ENCODE measurements at regions not wholly inside any gene's neighbourhood (a gene's known extent, or its start where the extent isn't known, plus 50 kb on each side); places are given as distances from the start of the nearest gene placed in this dataset.

GRCh38 chr2:217206016-217206725, 346.3 kb upstream of the TNP1 start:
- H3K27me3 ChIP-seq: no peaks in the 10 kb centered on the region
- WGBS, 2 donors: 74 to 81% methylated on average over 3 of the region's 3 CpGs
- no peak for DNase-seq

GRCh38 chr2:217204358-217204757, 344.5 kb upstream of the TNP1 start:
- TF ChIP-seq, protein P1, sequence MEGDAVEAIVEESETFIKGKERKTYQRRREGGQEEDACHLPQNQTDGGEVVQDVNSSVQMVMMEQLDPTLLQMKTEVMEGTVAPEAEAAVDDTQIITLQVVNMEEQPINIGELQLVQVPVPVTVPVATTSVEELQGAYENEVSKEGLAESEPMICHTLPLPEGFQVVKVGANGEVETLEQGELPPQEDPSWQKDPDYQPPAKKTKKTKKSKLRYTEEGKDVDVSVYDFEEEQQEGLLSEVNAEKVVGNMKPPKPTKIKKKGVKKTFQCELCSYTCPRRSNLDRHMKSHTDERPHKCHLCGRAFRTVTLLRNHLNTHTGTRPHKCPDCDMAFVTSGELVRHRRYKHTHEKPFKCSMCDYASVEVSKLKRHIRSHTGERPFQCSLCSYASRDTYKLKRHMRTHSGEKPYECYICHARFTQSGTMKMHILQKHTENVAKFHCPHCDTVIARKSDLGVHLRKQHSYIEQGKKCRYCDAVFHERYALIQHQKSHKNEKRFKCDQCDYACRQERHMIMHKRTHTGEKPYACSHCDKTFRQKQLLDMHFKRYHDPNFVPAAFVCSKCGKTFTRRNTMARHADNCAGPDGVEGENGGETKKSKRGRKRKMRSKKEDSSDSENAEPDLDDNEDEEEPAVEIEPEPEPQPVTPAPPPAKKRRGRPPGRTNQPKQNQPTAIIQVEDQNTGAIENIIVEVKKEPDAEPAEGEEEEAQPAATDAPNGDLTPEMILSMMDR (IDR thresholded peaks at IDR 0.05): no peak
- TF ChIP-seq POLR2A (IDR thresholded peaks at IDR 0.05): no peak
- TF ChIP-seq EP300 (IDR thresholded peaks at IDR 0.05): no peak
- no peak for TF ChIP-seq POLR2AphosphoS5 (IDR thresholded peaks at IDR 0.05)

More at GRCh38 chr2:217206016-217206725, 346.3 kb upstream of the TNP1 start:
- Histone ChIP-seq H3K4me3 (no peak overlapping the region), H3K27ac (no peak overlapping the region), H3K36me3 (no peaks in the 10 kb centered on the region), H3K4me1 (no peaks in the 10 kb centered on the region), H3K9me3 (no peaks in the 10 kb centered on the region)
- no peak for TF ChIP-seq POLR2AphosphoS5 (IDR thresholded peaks at IDR 0.05)
- TF ChIP-seq POLR2A (IDR thresholded peaks at IDR 0.05): no peak
- TF ChIP-seq, protein P1 (IDR thresholded peaks at IDR 0.05): no peak
- TF ChIP-seq EP300 (IDR thresholded peaks at IDR 0.05): no peak
- ATAC-seq (ENCODE audit: low FRiP score in 2 of 2): no peak

GRCh38 chr2:217203086-217203485, 343.2 kb upstream of the TNP1 start:
- Histone ChIP-seq H3K9me3 (no peaks in the 10 kb centered on the region), H3K27ac (no peak overlapping the region), H3K4me3 (no peak overlapping the region), H3K36me3 (no peaks in the 10 kb centered on the region), H3K4me1 (no peaks in the 10 kb centered on the region), H3K27me3 (no peaks in the 10 kb centered on the region)
- TF ChIP-seq EP300 (IDR thresholded peaks at IDR 0.05): no peak
- TF ChIP-seq, protein P1 (IDR thresholded peaks at IDR 0.05): no peak
- no peak for TF ChIP-seq POLR2AphosphoS5 (IDR thresholded peaks at IDR 0.05)
- no peak for TF ChIP-seq POLR2A (IDR thresholded peaks at IDR 0.05)
- ATAC-seq (ENCODE audit: low FRiP score in 2 of 2) (no peak), DNase-seq (no peak)
- WGBS, 2 donors: 98 to 99% methylated on average over 3 of the region's 3 CpGs

More at GRCh38 chr2:217204358-217204757, 344.5 kb upstream of the TNP1 start:
- Histone ChIP-seq H3K4me3 (no peak overlapping the region), H3K36me3 (no peaks in the 10 kb centered on the region), H3K9me3 (no peaks in the 10 kb centered on the region), H3K4me1 (no peaks in the 10 kb centered on the region), H3K27me3 (no peaks in the 10 kb centered on the region), H3K27ac (no peak overlapping the region)
- DNase-seq: no peak
- WGBS, 2 donors: 87 to 93% methylated on average over 2 of the region's 2 CpGs
- no peak for ATAC-seq (ENCODE audit: low FRiP score in 2 of 2)

GRCh38 chr2:217199255-217199630, 339.4 kb upstream of the TNP1 start:
- Histone ChIP-seq H3K27me3 (no peaks in the 10 kb centered on the region), H3K4me3 (no peak overlapping the region), H3K4me1 (no peaks in the 10 kb centered on the region), H3K9me3 (peaks cover 0 to 5% (median 2%) of the 10 kb centered on the region in 4 donors), H3K36me3 (no peaks in the 10 kb centered on the region), H3K27ac (no peak overlapping the region)
- ATAC-seq (ENCODE audit: low FRiP score in 2 of 2) (no peak), DNase-seq (no peak)
- TF ChIP-seq EP300 (IDR thresholded peaks at IDR 0.05) (no peak), POLR2AphosphoS5 (IDR thresholded peaks at IDR 0.05) (no peak), POLR2A (IDR thresholded peaks at IDR 0.05) (no peak)
- TF ChIP-seq, protein P1 (IDR thresholded peaks at IDR 0.05): no peak
- WGBS, 2 donors: 73 to 81% methylated on average over 2 of the region's 2 CpGs
